ENCODE measurements at regions not wholly inside any gene's neighbourhood (a gene's known extent, or its start where the extent isn't known, plus 50 kb on each side); places are given as distances from the start of the nearest gene placed in this dataset.

DNA sequence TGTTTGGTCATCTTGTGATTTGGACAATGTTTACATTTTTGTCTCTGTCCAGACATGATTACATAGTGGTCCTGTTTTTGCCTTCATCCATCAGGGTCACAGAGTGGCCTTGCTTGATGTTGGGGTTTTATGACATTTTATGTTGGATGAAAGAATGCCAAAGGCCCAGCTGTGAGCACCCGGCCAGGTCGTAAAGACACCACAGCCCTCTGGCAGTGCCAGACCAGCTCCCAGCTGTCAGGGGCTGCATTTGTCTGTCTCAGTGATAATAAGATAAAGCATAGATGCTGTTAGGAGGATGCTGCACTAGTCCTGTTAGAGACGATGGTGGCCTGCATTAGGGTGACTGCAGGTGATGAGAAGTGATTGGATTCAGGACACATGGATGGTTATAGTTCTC, 117.5 kb downstream of the FAM174B start:
- H3K9me3 Mint-ChIP-seq (ENCODE audit: low read depth): peaks cover 15% of the 10 kb centered on the region
- no peak overlapping the region for H3K27ac Mint-ChIP-seq
- H3K27me3 Mint-ChIP-seq: peaks cover 2% of the 10 kb centered on the region
- H3K36me3 Mint-ChIP-seq (ENCODE audit: insufficient read depth): peaks cover 3% of the 10 kb centered on the region
- TF ChIP-seq, protein P1, sequence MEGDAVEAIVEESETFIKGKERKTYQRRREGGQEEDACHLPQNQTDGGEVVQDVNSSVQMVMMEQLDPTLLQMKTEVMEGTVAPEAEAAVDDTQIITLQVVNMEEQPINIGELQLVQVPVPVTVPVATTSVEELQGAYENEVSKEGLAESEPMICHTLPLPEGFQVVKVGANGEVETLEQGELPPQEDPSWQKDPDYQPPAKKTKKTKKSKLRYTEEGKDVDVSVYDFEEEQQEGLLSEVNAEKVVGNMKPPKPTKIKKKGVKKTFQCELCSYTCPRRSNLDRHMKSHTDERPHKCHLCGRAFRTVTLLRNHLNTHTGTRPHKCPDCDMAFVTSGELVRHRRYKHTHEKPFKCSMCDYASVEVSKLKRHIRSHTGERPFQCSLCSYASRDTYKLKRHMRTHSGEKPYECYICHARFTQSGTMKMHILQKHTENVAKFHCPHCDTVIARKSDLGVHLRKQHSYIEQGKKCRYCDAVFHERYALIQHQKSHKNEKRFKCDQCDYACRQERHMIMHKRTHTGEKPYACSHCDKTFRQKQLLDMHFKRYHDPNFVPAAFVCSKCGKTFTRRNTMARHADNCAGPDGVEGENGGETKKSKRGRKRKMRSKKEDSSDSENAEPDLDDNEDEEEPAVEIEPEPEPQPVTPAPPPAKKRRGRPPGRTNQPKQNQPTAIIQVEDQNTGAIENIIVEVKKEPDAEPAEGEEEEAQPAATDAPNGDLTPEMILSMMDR (IDR thresholded peaks at IDR 0.05; ENCODE audit: unreplicated experiment): no peak
- H3K4me3 Mint-ChIP-seq (ENCODE audit: low read depth): no peak overlapping the region
- no peak for DNase-seq (ENCODE audit: low spot score, unreplicated experiment)
- H3K4me1 Mint-ChIP-seq (ENCODE audit: low read depth): no peaks in the 10 kb centered on the region

DNA sequence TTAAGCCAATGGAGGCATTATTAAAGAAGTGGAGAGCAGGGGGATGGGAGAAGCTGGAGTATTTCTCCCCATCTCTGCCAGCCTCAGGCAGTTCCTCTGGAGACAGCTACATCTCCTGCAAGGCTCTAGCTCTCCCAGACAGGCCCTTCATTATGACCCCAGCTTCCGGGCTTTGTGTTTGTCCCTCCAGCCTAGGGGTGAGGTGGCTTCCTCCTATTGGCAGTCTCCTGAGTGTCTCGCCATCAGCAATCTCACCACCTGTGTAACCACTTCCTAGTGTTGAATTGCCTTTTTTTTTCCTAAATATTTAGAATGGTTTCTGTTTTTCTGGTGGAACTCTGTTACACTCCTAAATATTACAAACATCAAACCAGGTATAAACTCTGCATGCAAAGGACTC, 122.3 kb downstream of the FAM174B start:
- Mint-ChIP-seq H3K4me1 (ENCODE audit: low read depth) (no peaks in the 10 kb centered on the region), H3K36me3 (ENCODE audit: insufficient read depth) (peaks cover 3% of the 10 kb centered on the region), H3K9me3 (ENCODE audit: low read depth) (peaks cover 18% of the 10 kb centered on the region), H3K27ac (no peak overlapping the region), H3K4me3 (ENCODE audit: low read depth) (no peak overlapping the region), H3K27me3 (peaks cover 25% of the 10 kb centered on the region)
- no peak for DNase-seq (ENCODE audit: low spot score, unreplicated experiment)
- TF ChIP-seq, protein P1 (IDR thresholded peaks at IDR 0.05; ENCODE audit: unreplicated experiment): no peak

DNA sequence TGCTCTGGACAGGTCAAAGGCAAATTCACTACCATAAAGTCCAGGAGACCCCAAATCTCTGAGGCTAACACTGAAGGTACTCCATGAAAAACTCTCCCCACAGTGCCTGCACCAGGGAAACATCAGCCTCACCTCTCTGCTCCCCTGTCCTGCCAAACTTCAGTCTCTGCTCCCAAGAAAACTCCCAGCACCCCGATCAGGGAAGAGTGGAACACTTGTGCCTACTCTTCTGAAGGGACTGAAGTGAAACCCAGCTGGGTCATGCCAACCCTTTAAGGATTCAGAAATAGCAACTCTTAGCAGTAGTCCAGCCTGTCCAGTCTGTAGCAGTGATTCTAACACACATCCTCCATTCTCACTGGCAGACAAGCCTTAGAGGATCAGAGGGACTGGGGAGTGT, 124.2 kb downstream of the FAM174B start:
- Mint-ChIP-seq H3K4me1 (ENCODE audit: low read depth) (no peaks in the 10 kb centered on the region), H3K36me3 (ENCODE audit: insufficient read depth) (peaks cover 3% of the 10 kb centered on the region), H3K27me3 (peaks cover 25% of the 10 kb centered on the region), H3K4me3 (ENCODE audit: low read depth) (no peak overlapping the region), H3K9me3 (ENCODE audit: low read depth) (peaks cover 18% of the 10 kb centered on the region), H3K27ac (no peak overlapping the region)
- TF ChIP-seq, protein P1 (IDR thresholded peaks at IDR 0.05; ENCODE audit: unreplicated experiment): no peak
- DNase-seq (ENCODE audit: low spot score, unreplicated experiment): no peak

DNA sequence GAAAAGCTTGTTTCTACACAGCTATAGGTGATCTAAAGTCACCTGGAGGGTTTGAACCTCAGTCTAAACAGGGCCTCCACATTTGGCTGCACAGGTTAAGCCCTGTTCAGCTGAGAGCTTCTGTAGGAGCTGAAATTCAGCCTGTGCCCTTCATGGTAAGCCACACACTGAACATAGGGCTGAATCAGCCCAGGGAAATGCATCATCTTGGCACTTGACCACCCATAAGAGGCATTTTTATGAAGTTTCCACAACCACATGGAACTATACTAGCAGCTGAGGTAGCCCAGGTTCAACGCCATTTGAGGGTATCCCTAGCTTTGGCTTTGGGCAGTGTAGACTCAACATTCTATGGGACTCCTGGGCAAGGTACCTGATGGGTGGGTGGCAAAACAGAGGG, 126.8 kb downstream of the FAM174B start:
- Mint-ChIP-seq H3K9me3 (ENCODE audit: low read depth) (peaks cover 9% of the 10 kb centered on the region), H3K27me3 (peaks cover 22% of the 10 kb centered on the region), H3K4me3 (ENCODE audit: low read depth) (no peak overlapping the region), H3K4me1 (ENCODE audit: low read depth) (peaks cover 8% of the 10 kb centered on the region), H3K36me3 (ENCODE audit: insufficient read depth) (peaks cover 2% of the 10 kb centered on the region), H3K27ac (no peak overlapping the region)
- DNase-seq (ENCODE audit: low spot score, unreplicated experiment): no peak
- TF ChIP-seq, protein P1 (IDR thresholded peaks at IDR 0.05; ENCODE audit: unreplicated experiment): no peak

DNA sequence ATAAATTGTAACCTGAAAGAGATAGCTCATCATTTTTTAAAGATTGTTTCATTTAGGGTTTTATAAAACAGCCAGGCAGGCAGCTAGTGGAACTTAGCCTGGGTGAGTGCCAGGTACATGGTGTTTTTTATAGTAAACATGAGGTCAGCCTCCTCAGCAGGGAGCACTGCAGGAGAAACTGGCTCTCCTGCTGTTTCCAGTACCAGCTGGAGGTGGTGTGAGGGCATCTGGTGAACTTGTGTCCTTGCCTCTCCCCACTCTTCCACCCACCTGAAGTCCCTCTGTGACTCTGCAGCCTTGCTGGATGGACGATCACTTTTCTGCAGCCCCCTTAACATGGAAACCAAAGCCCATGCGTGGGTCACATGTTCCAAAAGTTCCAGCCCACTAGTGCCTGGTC, 128.4 kb downstream of the FAM174B start:
- TF ChIP-seq, protein P1 (IDR thresholded peaks at IDR 0.05; ENCODE audit: unreplicated experiment): no peak
- peaks cover 9% of the 10 kb centered on the region for H3K9me3 Mint-ChIP-seq (ENCODE audit: low read depth)
- no peak for DNase-seq (ENCODE audit: low spot score, unreplicated experiment)
- H3K27me3 Mint-ChIP-seq: peaks cover 22% of the 10 kb centered on the region
- peaks cover 8% of the 10 kb centered on the region for H3K4me1 Mint-ChIP-seq (ENCODE audit: low read depth)
- H3K36me3 Mint-ChIP-seq (ENCODE audit: insufficient read depth): peaks cover 2% of the 10 kb centered on the region
- H3K4me3 Mint-ChIP-seq (ENCODE audit: low read depth): no peak overlapping the region
- H3K27ac Mint-ChIP-seq: no peak overlapping the region

Measured in progenitor cell of endocrine pancreas (in vitro differentiated cells).